GM12891 (cell line): ENCODE measurements at regions not wholly inside any gene's neighbourhood (a gene's known extent, or its start where the extent isn't known, plus 50 kb on each side); places are given as distances from the start of the nearest gene placed in this dataset.

Experiments used
- POLR2A ChIP-seq: IDR thresholded peaks from 2 replicates; pipeline ENCODE4 v1.6.1; 2011; ENCODE audit warnings: low read depth, low read length, control low read depth
- POLR2AphosphoS5 ChIP-seq: IDR thresholded peaks from 2 replicates; pipeline ENCODE4 v1.6.1; 2011; ENCODE audit warnings: low read depth, low read length, control low read depth
- POU2F2 ChIP-seq: IDR thresholded peaks from 2 replicates; pipeline ENCODE4 v1.6.1; 2011; ENCODE audit warnings: low read depth, mild to moderate bottlenecking, control low read depth, low read length, moderate library complexity
- TAF1 ChIP-seq: IDR thresholded peaks from 2 replicates; pipeline ENCODE4 v1.6.1; 2011; ENCODE audit warnings: low read depth, low read length, control low read depth

- no peak for TF ChIP-seq TAF1
- no peak for TF ChIP-seq POLR2A
- no peak for TF ChIP-seq POLR2AphosphoS5
- no peak for TF ChIP-seq POU2F2
Observed at GRCh38 chr2:58339548-58340243, 98.6 kb upstream of the FANCL start.
